HCT116 (cell line): ENCODE measurements at regions not wholly inside any gene's neighbourhood (a gene's known extent, or its start where the extent isn't known, plus 50 kb on each side); places are given as distances from the start of the nearest gene placed in this dataset.

ENCODE experiments used
- ATF3 ChIP-seq: IDR thresholded peaks from 2 replicates; pipeline ENCODE4 v1.6.1; 2012
- CEBPB ChIP-seq: IDR thresholded peaks from 2 replicates; pipeline ENCODE4 v1.6.1; 2012; ENCODE audit warnings: low read depth
- CTCF ChIP-seq, 3 experiments: fragments of 200-600 bp in 1 of 3; sonication (generic) in 1 of 3; IDR thresholded peaks in 2 of 3; conservative IDR thresholded peaks in 1 of 3; 2 replicates each; pipeline ENCODE4 v1.5.1; 2012 to 2017; ENCODE audit warnings: low read depth in 2 of 3, low read length in 2 of 3, antibody characterized with exemption in 1 of 3, borderline replicate concordance in 1 of 3, control low read depth in 1 of 3, mild to moderate bottlenecking in 1 of 3, mixed read lengths in 1 of 3, mixed run types in 1 of 3, moderate library complexity in 1 of 3; ENCODE audit not compliant: insufficient read depth in 1 of 3
- EZH2 ChIP-seq: fragments of 200-600 bp; sonication (generic); IDR thresholded peaks from 2 replicates; pipeline ENCODE4 v1.6.1; 2017; ENCODE audit warnings: antibody characterized with exemption, mixed run types
- EZH2phosphoT487 ChIP-seq: fragments of 200-600 bp; IDR thresholded peaks from 2 replicates; pipeline ENCODE4 v1.6.1; 2018; ENCODE audit warnings: antibody characterized with exemption, borderline replicate concordance
- JUND ChIP-seq: IDR thresholded peaks from 2 replicates; pipeline ENCODE4 v1.6.1; 2012
- MAX ChIP-seq: IDR thresholded peaks from 2 replicates; pipeline ENCODE4 v1.6.1; 2012
- POLR2A ChIP-seq: IDR thresholded peaks from 2 replicates; pipeline ENCODE4 v1.7.0; 2011; ENCODE audit warnings: borderline replicate concordance; ENCODE audit not compliant: insufficient read depth, insufficient read length; ENCODE audit errors: extremely low read depth
- POLR2AphosphoS5 ChIP-seq: IDR thresholded peaks from 2 replicates; pipeline ENCODE4 v1.6.1; 2011; ENCODE audit warnings: mild to moderate bottlenecking, low read depth, low read length, moderate library complexity
- RAD21 ChIP-seq: IDR thresholded peaks from 2 replicates; pipeline ENCODE4 v1.6.1; 2012; ENCODE audit warnings: low read depth, mild to moderate bottlenecking
- REST ChIP-seq: IDR thresholded peaks from 2 replicates; pipeline ENCODE4 v1.6.1; 2012; ENCODE audit warnings: low read depth
- TCF7L2 ChIP-seq: IDR thresholded peaks from 2 replicates; pipeline ENCODE4 v1.7.0; 2011; ENCODE audit warnings: borderline replicate concordance, inconsistent platforms; ENCODE audit not compliant: insufficient read depth, insufficient read length; ENCODE audit errors: extremely low read depth
- YY1 ChIP-seq: IDR thresholded peaks from 2 replicates; pipeline ENCODE4 v1.6.1; 2011; ENCODE audit warnings: low read length, low read depth, moderate library complexity, mild to moderate bottlenecking; ENCODE audit not compliant: insufficient replicate concordance; ENCODE audit errors: extremely low read depth
- ZNF274 ChIP-seq: fragments of 200-500 bp; sonication (Bioruptor generic); IDR thresholded peaks from 2 replicates; pipeline ENCODE4 v1.6.1; 2014; ENCODE audit warnings: mild to moderate bottlenecking, low read depth, low read length, inconsistent platforms

GRCh38 chr1:198883184-198883583 is 244.3 kb downstream of the PTPRC start:
- TF ChIP-seq CTCF (IDR thresholded peaks at IDR 0.05 in 2 of 3, conservative IDR thresholded peaks at IDR 0.05 in 1 of 3; ENCODE audit: borderline replicate concordance in 1 of 3, insufficient read depth in 1 of 3, low read depth in 2 of 3, low read length in 2 of 3) (no peak), EZH2 (no peak), CEBPB (no peak), JUND (no peak), POLR2A (no peak), POLR2AphosphoS5 (no peak), ZNF274 (no peak), RAD21 (no peak), EZH2phosphoT487 (no peak), TCF7L2 (no peak), MAX (no peak), YY1 (no peak), ATF3 (no peak), REST (no peak)
